Sigmoid colon (tissue), 4 donors: ENCODE measurements at regions not wholly inside any gene's neighbourhood (a gene's known extent, or its start where the extent isn't known, plus 50 kb on each side); places are given as distances from the start of the nearest gene placed in this dataset.

Source experiments
- EP300 ChIP-seq, 4 donors: sonication (generic); formaldehyde crosslinking; IDR thresholded peaks; one replicate each; pipeline ENCODE4 v1.6.1; 2017; ENCODE audit warnings: antibody characterized with exemption in 4 of 4
- POLR2A ChIP-seq, 2 donors: fragments of 450-650 bp; IDR thresholded peaks; one replicate each; pipeline ENCODE4 v1.6.1; 2016; ENCODE audit warnings: antibody characterized with exemption in 2 of 2, mild to moderate bottlenecking in 2 of 2, moderate library complexity in 2 of 2
- POLR2AphosphoS5 ChIP-seq, 4 donors: sonication (generic); formaldehyde crosslinking; IDR thresholded peaks; one replicate each; pipeline ENCODE4 v1.6.1; 2017; ENCODE audit warnings: antibody characterized with exemption in 4 of 4
- TF ChIP-seq, protein P1 (sequence below), 4 experiments: fragments of 450-650 bp in 3 of 4; fragments of 200-600 bp in 1 of 4; IDR thresholded peaks; one replicate each; pipeline ENCODE4 v1.5.1; 2016 to 2019; ENCODE audit warnings: antibody characterized with exemption in 4 of 4, mild to moderate bottlenecking in 3 of 4, moderate library complexity in 2 of 4

DNA sequence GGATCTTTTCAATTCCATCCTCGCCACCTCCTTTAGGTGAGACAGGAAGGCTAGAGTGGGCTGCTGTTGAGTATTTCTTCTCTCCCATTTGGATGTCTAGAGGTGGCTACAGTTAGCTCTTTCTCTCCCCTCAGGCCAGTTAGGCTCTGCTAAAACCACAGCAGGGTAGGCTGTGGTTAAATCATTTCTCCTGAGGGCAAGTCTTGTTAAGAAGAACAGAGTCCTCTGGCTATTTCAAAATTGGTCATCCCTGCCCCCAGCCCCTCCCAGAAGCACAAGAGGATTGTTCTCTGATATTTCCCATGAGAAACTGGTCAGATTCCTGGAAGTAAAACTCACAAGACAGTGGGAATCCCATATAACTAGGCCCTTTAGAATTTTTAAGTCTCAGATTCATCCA lies 1359.5 kb downstream of the TECRL start:
- TF ChIP-seq, protein P1, sequence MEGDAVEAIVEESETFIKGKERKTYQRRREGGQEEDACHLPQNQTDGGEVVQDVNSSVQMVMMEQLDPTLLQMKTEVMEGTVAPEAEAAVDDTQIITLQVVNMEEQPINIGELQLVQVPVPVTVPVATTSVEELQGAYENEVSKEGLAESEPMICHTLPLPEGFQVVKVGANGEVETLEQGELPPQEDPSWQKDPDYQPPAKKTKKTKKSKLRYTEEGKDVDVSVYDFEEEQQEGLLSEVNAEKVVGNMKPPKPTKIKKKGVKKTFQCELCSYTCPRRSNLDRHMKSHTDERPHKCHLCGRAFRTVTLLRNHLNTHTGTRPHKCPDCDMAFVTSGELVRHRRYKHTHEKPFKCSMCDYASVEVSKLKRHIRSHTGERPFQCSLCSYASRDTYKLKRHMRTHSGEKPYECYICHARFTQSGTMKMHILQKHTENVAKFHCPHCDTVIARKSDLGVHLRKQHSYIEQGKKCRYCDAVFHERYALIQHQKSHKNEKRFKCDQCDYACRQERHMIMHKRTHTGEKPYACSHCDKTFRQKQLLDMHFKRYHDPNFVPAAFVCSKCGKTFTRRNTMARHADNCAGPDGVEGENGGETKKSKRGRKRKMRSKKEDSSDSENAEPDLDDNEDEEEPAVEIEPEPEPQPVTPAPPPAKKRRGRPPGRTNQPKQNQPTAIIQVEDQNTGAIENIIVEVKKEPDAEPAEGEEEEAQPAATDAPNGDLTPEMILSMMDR (IDR thresholded peaks at IDR 0.05) = no peak
- TF ChIP-seq POLR2AphosphoS5 (IDR thresholded peaks at IDR 0.05) = no peak
- TF ChIP-seq POLR2A (IDR thresholded peaks at IDR 0.05) = no peak
- TF ChIP-seq EP300 (IDR thresholded peaks at IDR 0.05) = no peak
